Activated CD8-positive, alpha-beta memory T cell treated with anti-CD3 and anti-CD28 coated beads, Interleukin-2, amount 50 U/mL, for 24 hours (primary cell): ENCODE measurements at regions not wholly inside any gene's neighbourhood (a gene's known extent, or its start where the extent isn't known, plus 50 kb on each side); places are given as distances from the start of the nearest gene placed in this dataset.
"Not testable (repeated sequence)": the region's sequence is repeated elsewhere in the genome, so short reads cannot be mapped to it uniquely, and the experiment has no call there.

Experiments
- DNase-seq: peaks from one replicate; pipeline ENCODE4 v3.0.0-alpha.2; 2020; ENCODE audit errors: extremely low read depth

GRCh38 chr1:119191325-119191724 is 50.9 kb upstream of the WARS2 start:
- no peak for DNase-seq

- DNase-seq: no peak
These were observed 63.9 kb upstream of the WARS2 start for GRCh38 chr1:119204197-119204960.

GRCh38 chr1:119204961-119205357 is 64.5 kb upstream of the WARS2 start:
- no peak for DNase-seq

- DNase-seq: no peak
These were observed 68.6 kb upstream of the WARS2 start for GRCh38 chr1:119209061-119209460.

- no peak for DNase-seq
These were observed 69.3 kb upstream of the WARS2 start for GRCh38 chr1:119209596-119210295.

- DNase-seq: no peak
These were observed 69.8 kb upstream of the WARS2 start for GRCh38 chr1:119210296-119210649.

GRCh38 chr1:119213213-119213612 is 72.8 kb upstream of the WARS2 start:
- not testable (repeated sequence) for DNase-seq

- not testable (repeated sequence) for DNase-seq
These were observed 74.5 kb upstream of the WARS2 start for GRCh38 chr1:119214961-119215360.

- DNase-seq: no peak
These were observed 76.9 kb upstream of the WARS2 start for GRCh38 chr1:119217309-119217828.

GRCh38 chr1:119219711-119220110 is 79.3 kb upstream of the WARS2 start:
- DNase-seq: no peak

- DNase-seq: no peak
These were observed 80.5 kb upstream of the WARS2 start for GRCh38 chr1:119220991-119221390.

GRCh38 chr1:119222271-119222670 is 81.8 kb upstream of the WARS2 start:
- no peak for DNase-seq

GRCh38 chr1:119225265-119225664 is 84.8 kb upstream of the WARS2 start:
- no peak for DNase-seq

- no peak for DNase-seq
These were observed 85.4 kb upstream of the WARS2 start for GRCh38 chr1:119225831-119226230.

GRCh38 chr1:119226321-119226720 is 85.9 kb upstream of the WARS2 start:
- no peak for DNase-seq

GRCh38 chr1:119226913-119227312 is 86.5 kb upstream of the WARS2 start:
- DNase-seq: no peak

GRCh38 chr1:119227456-119227855 is 87.0 kb upstream of the WARS2 start:
- no peak for DNase-seq

GRCh38 chr1:119228335-119229080 is 88.1 kb upstream of the WARS2 start:
- DNase-seq: no peak

GRCh38 chr1:119235120-119235519 is 94.7 kb upstream of the WARS2 start:
- no peak for DNase-seq

- DNase-seq: no peak
These were observed 105.4 kb upstream of the WARS2 start for GRCh38 chr1:119245881-119246280.

GRCh38 chr1:119249283-119249682 is 108.8 kb upstream of the WARS2 start:
- no peak for DNase-seq

- DNase-seq: no peak
These were observed 109.8 kb upstream of the WARS2 start for GRCh38 chr1:119250299-119250698.

GRCh38 chr1:119251751-119252150 is 111.3 kb upstream of the WARS2 start:
- DNase-seq: no peak
